HG02642 (cell line): ENCODE measurements at regions not wholly inside any gene's neighbourhood (a gene's known extent, or its start where the extent isn't known, plus 50 kb on each side); places are given as distances from the start of the nearest gene placed in this dataset.
"Not testable (repeated sequence)": the region's sequence is repeated elsewhere in the genome, so short reads cannot be mapped to it uniquely, and the experiment has no call there.

ENCODE experiments used
- ATAC-seq: cut with Tn5 transposase; IDR thresholded peaks from one replicate; pipeline ENCODE4 v1.9.1; 2021; ENCODE audit warnings: mild to moderate bottlenecking; ENCODE audit not compliant: unreplicated experiment, poor library complexity

DNA sequence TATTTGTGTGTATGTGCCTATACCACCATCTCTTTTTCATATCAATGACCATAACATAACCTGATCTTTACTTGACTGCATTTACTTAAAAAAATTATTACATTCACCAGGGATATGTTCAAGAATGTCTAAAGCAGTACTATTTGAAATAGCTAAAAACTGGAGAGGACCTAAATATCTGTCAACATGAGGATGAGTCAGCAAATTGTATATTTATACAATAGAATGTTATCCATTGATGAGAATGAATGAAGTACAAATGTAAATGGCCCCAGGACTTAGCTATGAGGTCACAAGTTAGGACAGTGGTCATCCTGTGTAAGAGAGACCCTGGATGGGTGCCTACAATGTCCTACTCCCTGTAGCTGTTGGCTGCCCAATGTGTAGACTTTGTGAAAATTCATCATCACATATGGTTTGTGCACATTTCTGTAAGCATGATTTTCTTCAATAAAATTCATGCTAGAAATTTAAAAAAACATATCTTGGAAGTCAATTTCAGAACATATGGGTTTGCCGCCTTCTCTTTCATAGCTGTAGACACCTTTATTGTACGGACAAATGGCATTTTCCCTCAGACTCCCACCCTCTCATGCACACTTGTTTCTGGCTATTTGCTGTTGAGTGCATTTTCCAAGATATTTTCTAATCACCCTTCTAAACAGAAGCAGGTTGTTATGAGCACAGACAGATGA, 202.4 kb downstream of the CDH26 start:
- no peak for ATAC-seq

DNA sequence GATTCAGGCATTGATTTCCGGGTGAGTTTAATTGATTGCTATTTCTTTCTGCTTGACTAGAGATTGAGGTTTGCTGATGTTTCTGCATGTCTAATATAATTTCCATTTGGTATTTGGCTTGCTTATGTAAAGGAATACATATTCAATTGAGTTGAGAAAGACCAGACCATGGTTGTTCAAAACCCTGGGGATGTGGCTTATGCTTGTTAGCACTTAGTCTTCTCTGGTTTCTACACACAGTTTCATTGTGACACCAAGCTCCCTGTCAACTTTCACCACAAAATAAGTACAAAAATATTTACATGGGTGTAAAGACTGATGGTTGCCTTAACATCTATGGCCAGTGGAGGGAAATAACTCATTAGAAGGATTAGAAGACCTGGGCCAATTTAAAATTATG, 209.6 kb downstream of the CDH26 start:
- ATAC-seq = no peak

DNA sequence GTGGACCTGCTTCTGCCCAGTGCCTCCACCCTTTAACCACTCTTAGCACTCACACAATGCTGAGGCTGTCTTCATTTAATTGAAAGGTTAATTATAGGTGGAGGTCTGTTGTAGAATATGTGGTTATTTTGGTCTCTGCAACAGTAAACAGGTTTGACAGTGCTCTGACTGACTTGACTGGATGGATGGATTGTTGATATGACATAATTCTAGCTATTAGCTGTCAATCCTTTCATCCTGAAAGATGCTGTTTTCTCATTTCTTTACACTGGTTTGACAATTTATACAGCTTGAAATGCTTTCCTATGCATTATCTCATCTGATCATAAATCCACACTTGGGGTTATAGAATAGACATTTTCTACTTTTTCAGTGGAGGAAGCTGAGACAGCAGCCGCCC, 210.7 kb downstream of the CDH26 start:
- no peak for ATAC-seq

DNA sequence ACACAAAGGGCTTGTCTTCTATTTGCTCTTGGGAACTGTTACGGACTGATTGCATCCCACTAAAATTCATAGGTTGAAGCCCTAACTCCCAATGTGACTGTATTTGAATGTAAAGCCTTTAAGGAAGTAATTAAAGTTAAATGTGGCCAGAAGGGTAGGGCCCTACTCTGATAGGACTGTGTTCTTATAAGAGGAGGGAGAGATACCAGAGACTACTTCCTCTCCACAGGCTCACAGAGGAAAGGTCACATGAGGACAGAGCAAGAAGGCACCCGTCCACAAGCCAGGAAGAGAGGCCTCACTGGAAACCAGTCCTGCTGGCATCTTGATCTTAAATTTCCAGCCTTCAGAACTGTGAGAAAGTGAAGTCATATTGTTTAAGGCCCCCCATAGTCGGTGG, 211.9 kb downstream of the CDH26 start:
- ATAC-seq = no peak

DNA sequence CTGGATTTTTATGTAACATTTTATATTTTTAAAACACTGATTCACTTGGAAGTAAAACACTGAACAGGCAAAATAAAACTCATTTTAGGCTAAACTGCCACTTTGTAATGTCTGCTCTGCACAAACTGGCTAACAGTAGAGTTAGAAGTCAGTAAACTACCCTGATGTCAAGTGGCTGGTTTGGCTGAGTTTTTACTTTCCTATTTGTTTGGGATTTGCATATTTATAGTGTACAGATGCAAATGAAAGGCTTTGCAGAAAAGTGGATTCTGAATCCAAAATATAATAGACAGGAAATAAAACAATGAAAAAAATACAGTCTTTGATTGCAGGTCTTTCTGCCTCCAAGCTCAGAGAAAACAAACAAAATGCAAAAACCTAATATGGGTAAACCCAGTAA, 213.1 kb downstream of the CDH26 start:
- ATAC-seq = no peak

DNA sequence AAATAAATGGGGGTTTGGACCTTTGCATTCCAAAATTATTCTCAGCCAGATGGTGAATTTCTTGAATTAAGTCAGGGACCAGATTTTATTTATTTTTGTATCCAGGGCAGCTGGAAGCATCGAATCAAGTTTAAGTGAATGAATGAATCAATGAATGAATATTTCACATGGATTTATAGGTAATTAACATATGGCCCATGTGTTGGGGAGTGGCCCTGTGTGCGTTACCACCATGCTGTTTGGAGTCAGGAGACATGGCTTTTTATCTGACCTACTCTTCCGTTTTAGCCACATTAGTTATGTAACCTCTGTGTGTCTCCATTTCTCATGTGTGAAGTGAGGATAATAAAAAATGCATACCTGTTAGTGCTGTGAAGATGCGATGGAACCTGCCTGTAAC, 213.5 kb downstream of the CDH26 start:
- ATAC-seq = no peak

DNA sequence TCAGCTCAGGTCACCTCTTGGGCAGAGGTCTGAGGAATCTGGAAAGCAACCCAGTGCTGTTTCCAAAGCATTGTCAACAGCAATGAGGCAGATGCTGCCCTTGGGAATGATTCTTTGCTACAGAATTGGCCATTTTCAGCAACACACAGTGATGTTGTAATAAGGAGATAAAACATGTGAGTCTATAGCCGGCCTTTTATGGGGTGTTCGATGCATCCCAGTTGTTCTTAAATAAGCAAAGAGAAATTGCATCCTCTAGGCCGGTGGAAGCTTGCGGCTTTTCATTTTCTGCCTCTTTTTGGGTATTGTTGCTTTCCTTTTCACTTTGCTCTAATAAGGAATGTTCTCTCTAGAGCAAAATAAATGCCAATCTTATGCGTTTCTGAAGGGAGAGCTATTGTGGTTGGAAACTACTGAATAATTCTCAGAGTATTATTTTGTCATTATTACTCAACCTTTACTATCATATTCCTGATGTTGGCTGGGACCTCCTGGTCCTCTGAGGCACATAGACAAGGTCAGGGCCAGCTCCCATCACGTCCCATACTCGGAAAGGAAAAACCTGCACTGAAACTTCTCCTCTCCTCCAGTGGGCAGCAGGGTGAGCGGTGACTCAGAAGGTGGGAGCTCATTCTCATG, 214.2 kb downstream of the CDH26 start:
- no peak for ATAC-seq

DNA sequence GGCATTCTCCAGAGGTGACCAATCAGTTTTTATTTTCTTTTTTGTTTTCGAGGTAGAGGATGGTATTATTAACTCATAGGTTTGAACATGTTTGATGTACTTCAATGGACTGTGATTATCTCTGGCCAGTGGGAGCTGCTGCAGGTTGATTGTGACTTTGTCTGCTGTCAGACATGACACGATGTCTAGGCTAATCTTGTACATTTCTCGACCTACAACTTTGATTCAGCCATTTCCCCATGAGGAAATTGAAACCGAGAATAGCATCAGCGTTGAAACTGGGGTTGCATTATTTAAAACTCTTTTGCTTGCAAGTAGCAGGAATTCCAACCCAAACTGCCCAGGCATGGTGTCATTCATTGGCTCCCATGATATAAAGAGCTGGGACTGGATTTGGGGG, 218.9 kb downstream of the CDH26 start:
- ATAC-seq = no peak

DNA sequence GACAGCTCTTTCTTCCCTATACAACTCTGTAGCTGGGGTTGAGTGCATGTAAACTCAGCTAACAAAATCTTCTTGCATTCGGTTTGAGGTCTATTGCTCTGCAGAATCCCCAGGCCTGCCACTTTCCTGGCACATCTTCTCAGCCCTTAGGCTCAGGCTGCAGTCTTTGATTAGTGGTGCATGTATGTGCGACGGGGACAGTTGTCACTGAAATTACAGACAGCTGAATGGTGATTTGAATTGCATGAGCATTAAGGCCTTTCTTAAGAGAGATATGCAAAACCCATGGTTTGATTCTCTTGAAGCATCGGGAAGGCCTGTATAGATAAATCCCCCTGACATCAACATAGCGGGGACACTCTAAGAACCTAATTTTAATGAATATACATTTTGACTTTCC, 222.8 kb downstream of the CDH26 start:
- ATAC-seq = no peak

DNA sequence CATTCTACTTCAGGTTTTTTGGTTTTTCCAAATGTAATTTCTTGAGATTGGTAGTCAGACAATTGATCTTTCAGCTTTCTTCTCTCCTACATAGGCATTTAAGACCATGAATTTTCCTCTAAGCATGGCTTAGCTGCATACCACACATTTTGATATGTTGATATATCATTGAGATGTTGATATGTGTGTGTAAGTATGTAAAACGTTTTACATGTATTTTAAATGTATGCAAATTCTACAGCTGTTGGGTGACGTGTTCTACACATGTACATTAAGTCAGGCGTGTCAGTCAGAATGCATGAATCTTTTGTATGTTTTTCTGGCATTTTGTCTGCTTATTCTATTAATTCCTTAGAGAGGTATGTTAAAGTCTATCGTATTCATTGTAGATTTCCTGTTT, 228.2 kb downstream of the CDH26 start:
- no peak for ATAC-seq

DNA sequence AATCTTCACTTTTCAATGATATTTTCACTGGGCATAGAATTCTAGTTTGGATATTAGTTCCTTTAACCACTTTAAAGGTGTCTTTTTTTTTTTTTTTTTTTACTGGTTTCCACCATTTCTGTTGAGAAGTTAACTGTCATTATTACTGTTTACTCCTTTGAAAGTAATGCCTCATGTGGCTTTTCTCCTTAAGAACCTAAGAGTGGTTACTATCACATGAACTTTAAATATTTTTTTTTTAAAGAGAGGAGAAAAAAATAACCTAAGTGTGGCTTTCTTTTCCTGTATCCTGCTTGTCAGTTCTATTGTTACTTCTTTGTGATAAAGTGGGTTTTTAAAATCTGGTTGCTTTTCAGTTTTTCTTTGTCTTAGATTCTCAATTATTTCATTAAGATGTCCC, 229.5 kb downstream of the CDH26 start:
- no peak for ATAC-seq

DNA sequence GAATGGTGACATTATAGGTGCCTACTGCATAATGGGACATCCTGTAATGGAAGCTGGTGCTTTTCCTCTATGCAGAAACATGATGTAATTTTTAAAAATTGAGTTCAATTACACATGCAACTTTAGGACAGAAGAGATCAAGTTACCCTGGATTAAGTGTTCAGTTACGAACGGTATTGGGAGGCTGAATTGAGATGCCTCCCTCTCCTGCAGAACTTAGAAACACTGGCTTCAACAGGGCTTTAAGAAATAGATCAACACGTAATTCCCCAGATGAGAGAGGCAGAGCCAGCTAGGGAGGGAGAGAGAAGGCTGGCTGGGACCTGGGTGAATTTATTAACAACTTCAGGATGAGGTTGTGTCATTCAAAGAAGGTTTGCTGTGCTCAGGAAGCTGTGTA, 232.8 kb downstream of the CDH26 start:
- ATAC-seq = no peak

DNA sequence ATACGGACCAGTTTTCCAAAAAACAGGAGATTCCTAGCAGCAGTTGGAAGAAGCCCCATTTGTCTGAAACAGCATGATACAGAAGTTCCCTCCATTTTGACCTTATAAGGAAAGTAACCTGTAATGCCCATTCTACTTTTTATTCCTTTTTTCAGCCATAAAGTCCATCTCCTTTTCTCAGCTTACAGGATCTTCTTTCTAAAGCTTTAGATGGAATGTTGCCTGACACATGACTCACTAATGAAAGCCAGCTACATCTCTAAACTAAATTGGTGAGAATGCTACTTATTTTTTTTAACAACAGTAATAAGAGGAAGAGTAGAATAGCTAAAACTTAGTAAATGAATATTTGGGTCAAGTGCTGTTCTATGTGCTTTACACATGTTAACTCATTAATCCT, 234.1 kb downstream of the CDH26 start:
- ATAC-seq = no peak

DNA sequence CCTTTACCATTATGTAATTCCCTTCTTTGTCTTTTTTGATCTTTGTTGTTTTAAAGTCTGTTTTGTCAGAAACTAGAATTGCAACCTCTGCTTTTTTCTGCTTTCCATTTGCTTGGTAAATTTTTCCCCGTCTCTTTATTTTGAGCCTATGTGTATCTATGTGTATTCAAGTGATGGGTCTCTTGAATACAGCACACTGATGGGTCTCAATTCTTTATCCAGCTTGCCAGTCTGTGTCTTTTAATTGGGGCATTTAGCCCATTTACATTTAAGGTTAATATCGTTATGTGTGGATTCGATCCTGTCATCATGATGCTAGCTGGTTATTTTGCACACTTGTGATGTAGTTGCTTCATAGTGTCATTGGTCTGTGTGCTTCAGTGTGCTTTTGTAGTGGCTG, 240.9 kb downstream of the CDH26 start:
- not testable (repeated sequence) for ATAC-seq

DNA sequence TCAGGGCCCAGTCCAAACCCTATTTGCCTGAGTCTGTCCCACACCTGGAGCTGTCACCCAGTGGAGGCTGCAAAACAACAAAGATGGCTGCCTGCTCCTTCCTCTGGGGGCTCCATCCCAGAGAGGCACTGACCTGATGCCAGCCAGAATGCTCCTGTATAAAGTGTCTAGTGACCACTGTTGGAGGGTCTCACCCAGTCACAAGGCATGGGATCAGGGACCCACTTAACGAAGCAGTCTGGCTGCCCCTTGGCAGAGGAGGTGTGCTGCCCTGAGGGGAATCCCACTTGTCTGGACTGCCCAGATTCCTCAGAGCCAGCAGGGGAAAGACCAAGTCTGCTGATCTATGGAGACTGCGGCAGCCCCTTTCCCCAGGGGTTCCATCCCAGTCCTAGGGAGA, 241.6 kb downstream of the CDH26 start:
- ATAC-seq = no peak

DNA sequence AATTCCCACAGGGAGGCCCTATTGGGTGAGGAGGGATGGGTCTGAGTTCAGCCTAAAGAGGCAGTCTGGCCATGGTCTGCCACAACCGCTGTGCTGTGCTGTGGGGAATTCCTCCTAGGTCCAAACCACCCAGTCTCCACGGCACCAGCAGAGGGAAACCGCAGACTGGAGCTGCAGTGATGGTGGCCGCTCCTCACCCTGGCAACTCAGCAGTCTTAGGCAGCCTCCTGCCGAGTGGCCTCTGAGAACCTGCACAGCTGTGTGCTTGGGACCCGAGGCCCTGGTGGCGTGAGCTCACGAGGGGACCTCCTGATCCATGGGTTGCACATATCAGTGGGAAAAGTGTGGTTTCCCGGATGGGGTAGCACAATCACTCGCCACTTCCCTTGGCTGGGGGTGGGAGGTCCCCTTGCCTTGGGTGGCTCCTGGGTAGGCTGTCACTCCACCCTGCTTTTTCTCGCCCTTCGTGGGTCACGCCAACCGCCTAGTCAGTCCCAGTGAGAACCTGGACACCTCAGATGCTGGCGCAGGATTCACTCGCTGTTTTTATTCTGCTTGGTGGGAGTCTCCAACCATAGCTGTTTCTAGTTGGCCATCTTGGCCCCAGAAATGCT, 242.2 kb downstream of the CDH26 start:
- ATAC-seq = no peak

DNA sequence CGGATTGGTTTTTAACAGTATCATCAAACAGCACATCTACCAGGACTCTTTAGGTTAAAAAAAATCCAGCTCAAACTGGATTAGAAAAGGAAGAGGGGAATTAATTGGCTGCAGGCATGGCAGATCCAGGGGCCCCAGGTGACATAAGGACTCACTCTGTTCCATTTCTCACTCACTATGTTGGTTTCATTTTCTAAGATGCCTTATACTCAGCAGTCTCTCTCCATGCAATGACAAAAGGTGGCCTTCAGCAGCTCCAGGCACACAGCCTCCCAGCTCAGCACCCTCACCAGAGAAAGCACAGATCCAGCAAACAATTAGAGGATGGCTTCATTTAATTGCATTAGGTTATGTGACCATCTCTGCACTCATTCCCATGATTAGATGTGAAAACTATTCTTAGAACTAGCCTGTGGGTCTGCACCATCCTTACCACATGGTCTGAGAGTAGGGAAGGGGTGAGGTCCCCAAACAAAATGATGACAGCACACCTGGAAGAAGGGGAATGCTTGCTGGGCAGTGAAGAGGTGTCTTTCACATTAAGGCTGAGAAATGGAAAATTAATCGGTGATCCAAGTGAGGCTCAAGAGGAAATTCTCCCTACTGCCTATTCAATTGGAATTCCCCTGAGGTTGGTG, 243.1 kb downstream of the CDH26 start:
- no peak for ATAC-seq

DNA sequence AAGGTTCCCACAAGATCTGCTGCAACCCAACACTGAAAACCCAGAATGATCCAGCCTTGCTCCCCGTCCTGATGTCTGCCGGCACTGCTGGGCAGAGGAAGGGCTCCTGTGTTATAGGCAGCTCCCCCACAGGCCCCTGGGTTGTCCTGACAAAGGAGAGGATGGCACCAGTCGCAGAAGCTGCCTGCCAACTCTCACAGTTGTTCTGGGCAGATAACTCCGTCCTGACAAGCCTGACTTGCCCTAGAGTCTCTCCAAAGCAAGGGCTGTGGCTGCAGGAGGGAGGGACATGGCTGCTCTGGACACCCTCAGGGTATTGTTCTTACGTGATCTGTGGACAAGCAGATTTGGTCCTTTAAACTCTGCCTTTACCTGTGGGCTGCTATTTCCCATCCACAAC, 243.8 kb downstream of the CDH26 start:
- ATAC-seq = no peak

DNA sequence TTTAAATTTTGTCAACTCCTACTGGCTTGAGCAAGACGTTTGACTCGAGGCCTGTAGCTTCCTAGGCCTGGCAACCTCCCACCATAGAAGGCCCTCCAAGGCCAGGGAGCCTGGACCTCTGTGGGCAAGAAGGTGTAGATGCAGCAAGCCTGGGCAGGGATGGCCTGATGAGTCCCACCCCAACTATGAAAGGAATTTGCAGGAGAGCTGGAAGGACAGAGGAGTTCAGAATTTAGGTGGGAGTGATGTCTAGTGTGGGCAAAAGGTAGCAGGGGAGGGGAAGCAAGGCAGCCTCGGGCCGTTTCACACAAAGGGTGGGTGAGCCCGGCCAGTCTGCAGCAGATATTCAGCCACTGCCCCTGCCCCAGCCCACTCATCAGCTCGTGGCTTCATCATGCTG, 245.2 kb downstream of the CDH26 start:
- ATAC-seq = no peak

DNA sequence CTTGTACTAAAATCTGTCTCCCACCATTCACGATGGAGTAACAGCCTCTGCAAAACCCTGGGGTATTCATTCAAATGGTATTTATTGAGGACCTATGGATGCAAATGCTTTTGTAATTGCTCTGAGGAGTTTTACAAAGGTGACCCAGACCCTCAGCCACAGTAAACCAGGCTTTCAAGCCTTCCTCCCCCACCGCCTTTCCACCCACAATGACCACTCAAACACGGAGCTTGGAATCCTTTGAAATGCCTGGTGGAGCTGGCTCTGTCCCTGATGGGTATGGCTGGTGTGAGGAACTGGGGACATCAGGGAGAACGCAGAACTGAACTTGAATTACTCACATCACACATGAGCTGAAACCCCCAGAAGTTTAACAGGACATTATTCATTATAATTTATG, 246.4 kb downstream of the CDH26 start:
- ATAC-seq = no peak

DNA sequence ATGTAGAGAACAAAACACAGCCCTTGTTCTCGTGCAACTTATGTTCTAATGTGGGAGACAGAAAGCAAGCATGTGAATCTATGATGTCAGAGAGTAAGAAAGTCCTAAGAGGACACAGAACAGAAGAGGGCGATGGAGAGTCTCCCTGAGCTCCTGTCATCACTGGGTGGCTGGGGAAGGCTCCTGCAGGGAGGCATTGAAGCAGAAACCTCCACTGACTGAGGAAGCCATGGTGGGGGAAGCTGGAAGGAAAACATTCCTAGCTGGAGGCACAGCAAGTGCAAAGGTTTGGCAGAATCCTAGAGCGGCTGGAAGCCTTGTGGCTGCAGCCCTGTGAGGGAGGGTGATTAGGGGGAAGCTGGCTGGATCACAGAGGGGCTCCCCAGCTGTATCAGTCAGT, 248.0 kb downstream of the CDH26 start:
- ATAC-seq = no peak

DNA sequence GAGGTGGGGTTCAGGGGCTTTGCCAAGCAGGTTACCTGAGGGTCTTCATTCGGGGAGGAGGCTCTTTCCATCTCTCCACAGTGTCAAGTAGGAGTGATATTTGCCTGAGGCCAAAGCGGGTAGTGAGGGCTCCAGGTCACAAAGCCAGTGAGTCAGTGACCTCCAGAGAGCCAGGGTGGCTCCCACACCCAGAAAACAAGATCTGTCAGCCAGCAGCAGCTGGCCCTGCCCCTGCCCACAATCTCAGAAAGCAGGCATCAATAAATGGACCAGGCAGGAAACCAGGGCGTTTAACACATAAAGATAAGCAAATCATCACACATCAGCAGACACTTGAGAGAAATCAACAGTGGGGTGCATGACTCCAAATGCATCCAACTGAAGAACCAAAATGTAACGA, 250.8 kb downstream of the CDH26 start:
- ATAC-seq = no peak
